ENCODE measurements at regions not wholly inside any gene's neighbourhood (a gene's known extent, or its start where the extent isn't known, plus 50 kb on each side); places are given as distances from the start of the nearest gene placed in this dataset.

GRCh38 chr1:57943365-57943764 is 519.5 kb upstream of the DAB1 start:
- DNase-seq = no peak
- H3K27ac ChIP-seq = no peak overlapping the region
- intact Hi-C loops (cut with DNase I; ENCODE audit: low total_unique reads) = no loop called here
- no peaks in the 10 kb centered on the region for H3K4me1 ChIP-seq
- H3K27me3 ChIP-seq = no peaks in the 10 kb centered on the region
- H3K4me3 ChIP-seq = no peak overlapping the region
- no peaks in the 10 kb centered on the region for H3K9me3 ChIP-seq
- TF ChIP-seq, protein P1, sequence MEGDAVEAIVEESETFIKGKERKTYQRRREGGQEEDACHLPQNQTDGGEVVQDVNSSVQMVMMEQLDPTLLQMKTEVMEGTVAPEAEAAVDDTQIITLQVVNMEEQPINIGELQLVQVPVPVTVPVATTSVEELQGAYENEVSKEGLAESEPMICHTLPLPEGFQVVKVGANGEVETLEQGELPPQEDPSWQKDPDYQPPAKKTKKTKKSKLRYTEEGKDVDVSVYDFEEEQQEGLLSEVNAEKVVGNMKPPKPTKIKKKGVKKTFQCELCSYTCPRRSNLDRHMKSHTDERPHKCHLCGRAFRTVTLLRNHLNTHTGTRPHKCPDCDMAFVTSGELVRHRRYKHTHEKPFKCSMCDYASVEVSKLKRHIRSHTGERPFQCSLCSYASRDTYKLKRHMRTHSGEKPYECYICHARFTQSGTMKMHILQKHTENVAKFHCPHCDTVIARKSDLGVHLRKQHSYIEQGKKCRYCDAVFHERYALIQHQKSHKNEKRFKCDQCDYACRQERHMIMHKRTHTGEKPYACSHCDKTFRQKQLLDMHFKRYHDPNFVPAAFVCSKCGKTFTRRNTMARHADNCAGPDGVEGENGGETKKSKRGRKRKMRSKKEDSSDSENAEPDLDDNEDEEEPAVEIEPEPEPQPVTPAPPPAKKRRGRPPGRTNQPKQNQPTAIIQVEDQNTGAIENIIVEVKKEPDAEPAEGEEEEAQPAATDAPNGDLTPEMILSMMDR (IDR thresholded peaks at IDR 0.05) = no peak
- no peaks in the 10 kb centered on the region for H3K36me3 ChIP-seq

- intact Hi-C loops (cut with DNase I; ENCODE audit: low total_unique reads) = no loop called here
- Histone ChIP-seq H3K27ac (no peak overlapping the region), H3K4me3 (no peak overlapping the region), H3K27me3 (no peaks in the 10 kb centered on the region), H3K9me3 (no peaks in the 10 kb centered on the region), H3K4me1 (no peaks in the 10 kb centered on the region), H3K36me3 (no peaks in the 10 kb centered on the region)
- TF ChIP-seq, protein P1 (IDR thresholded peaks at IDR 0.05) = no peak
- no peak for DNase-seq
These were observed 510.9 kb upstream of the DAB1 start for GRCh38 chr1:57934745-57935144.

GRCh38 chr1:57927003-57927402 is 503.1 kb upstream of the DAB1 start:
- no peak overlapping the region for H3K27ac ChIP-seq
- no peaks in the 10 kb centered on the region for H3K27me3 ChIP-seq
- H3K36me3 ChIP-seq = no peaks in the 10 kb centered on the region
- intact Hi-C loops (cut with DNase I; ENCODE audit: low total_unique reads) = no loop called here
- H3K4me1 ChIP-seq = no peaks in the 10 kb centered on the region
- DNase-seq = no peak
- H3K9me3 ChIP-seq = no peaks in the 10 kb centered on the region
- no peak overlapping the region for H3K4me3 ChIP-seq
- TF ChIP-seq, protein P1 (IDR thresholded peaks at IDR 0.05) = no peak

GRCh38 chr1:57926025-57926552 is 502.2 kb upstream of the DAB1 start:
- DNase-seq = no peak
- Histone ChIP-seq H3K27me3 (no peaks in the 10 kb centered on the region), H3K36me3 (no peaks in the 10 kb centered on the region), H3K27ac (no peak overlapping the region), H3K9me3 (no peaks in the 10 kb centered on the region), H3K4me3 (no peak overlapping the region), H3K4me1 (no peaks in the 10 kb centered on the region)
- intact Hi-C loops (cut with DNase I; ENCODE audit: low total_unique reads) = no loop called here
- TF ChIP-seq, protein P1 (IDR thresholded peaks at IDR 0.05) = no peak

- no peaks in the 10 kb centered on the region for H3K9me3 ChIP-seq
- intact Hi-C loops (cut with DNase I; ENCODE audit: low total_unique reads) = no loop called here
- no peaks in the 10 kb centered on the region for H3K4me1 ChIP-seq
- no peak overlapping the region for H3K27ac ChIP-seq
- TF ChIP-seq, protein P1 (IDR thresholded peaks at IDR 0.05) = no peak
- H3K27me3 ChIP-seq = no peaks in the 10 kb centered on the region
- H3K36me3 ChIP-seq = no peaks in the 10 kb centered on the region
- H3K4me3 ChIP-seq = no peak overlapping the region
- no peak for DNase-seq
These were observed 501.4 kb upstream of the DAB1 start for GRCh38 chr1:57925226-57925625.

DNA sequence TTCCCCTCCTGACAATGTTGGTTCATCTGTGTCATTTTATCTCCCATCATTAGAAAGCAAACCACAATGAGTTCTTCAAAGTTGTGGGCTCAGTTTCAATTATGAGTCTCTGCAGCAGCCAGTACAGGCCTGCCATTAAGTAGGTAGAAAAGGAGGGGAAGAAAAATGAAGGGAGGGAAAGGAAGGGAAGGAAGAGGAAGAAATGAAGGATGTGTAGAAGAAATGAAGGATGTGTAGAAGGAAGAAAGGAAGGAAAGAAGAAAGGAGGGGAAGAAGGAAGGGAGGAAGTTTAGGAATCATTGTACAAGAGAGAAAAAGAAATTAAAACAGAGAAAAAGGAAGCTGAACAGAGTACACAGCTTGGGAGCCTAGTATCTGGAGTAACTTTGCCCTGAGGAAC is 498.3 kb upstream of the DAB1 start:
- no peaks in the 10 kb centered on the region for H3K36me3 ChIP-seq
- intact Hi-C loops (cut with DNase I; ENCODE audit: low total_unique reads) = no loop called here
- DNase-seq = no peak
- H3K4me1 ChIP-seq = no peaks in the 10 kb centered on the region
- H3K27ac ChIP-seq = no peak overlapping the region
- TF ChIP-seq, protein P1 (IDR thresholded peaks at IDR 0.05) = no peak
- H3K27me3 ChIP-seq = no peaks in the 10 kb centered on the region
- H3K4me3 ChIP-seq = no peak overlapping the region
- H3K9me3 ChIP-seq = no peaks in the 10 kb centered on the region
